ENCODE measurements at regions not wholly inside any gene's neighbourhood (a gene's known extent, or its start where the extent isn't known, plus 50 kb on each side); places are given as distances from the start of the nearest gene placed in this dataset.

GRCh38 chr2:41710944-41711343 lies 336.9 kb upstream of the PKDCC start:
- no peak for TF ChIP-seq CTCF (IDR thresholded peaks at IDR 0.05)
- no peak for TF ChIP-seq POLR2A (IDR thresholded peaks at IDR 0.05)
- no peak for DNase-seq (ENCODE audit: low spot score in 2 of 2)
- WGBS, 2 donors, result 91 to 97% methylated on average over 3 of the region's 3 CpGs
- H3K4me3 ChIP-seq (ENCODE audit: low read depth, poor library complexity, severe bottlenecking), result no peak overlapping the region
- intact Hi-C loops (cut with DNase I; ENCODE audit: low total_unique reads), result no loop called here

GRCh38 chr2:41711736-41712135 lies 336.1 kb upstream of the PKDCC start:
- H3K4me3 ChIP-seq (ENCODE audit: low read depth, poor library complexity, severe bottlenecking), result no peak overlapping the region
- intact Hi-C loops (cut with DNase I; ENCODE audit: low total_unique reads), result no loop called here
- no peak for TF ChIP-seq CTCF (IDR thresholded peaks at IDR 0.05)
- no peak for TF ChIP-seq POLR2A (IDR thresholded peaks at IDR 0.05)
- WGBS, 2 donors, result 93% methylated on average over 2 of the region's 2 CpGs
- no peak for DNase-seq (ENCODE audit: low spot score in 2 of 2)

GRCh38 chr2:41716497-41716896 lies 331.3 kb upstream of the PKDCC start:
- WGBS, 2 donors, result 71 to 73% methylated on average over 5 of the region's 5 CpGs
- DNase-seq (ENCODE audit: low spot score in 2 of 2), result no peak
- intact Hi-C loops (cut with DNase I; ENCODE audit: low total_unique reads), result no loop called here
- TF ChIP-seq POLR2A (IDR thresholded peaks at IDR 0.05) (no peak), CTCF (IDR thresholded peaks at IDR 0.05) (no peak)
- no peak overlapping the region for H3K4me3 ChIP-seq (ENCODE audit: low read depth, poor library complexity, severe bottlenecking)

GRCh38 chr2:41717839-41718238 lies 330.0 kb upstream of the PKDCC start:
- TF ChIP-seq CTCF (IDR thresholded peaks at IDR 0.05) (no peak), POLR2A (IDR thresholded peaks at IDR 0.05) (no peak)
- intact Hi-C loops (cut with DNase I; ENCODE audit: low total_unique reads), result no loop called here
- DNase-seq (ENCODE audit: low spot score in 2 of 2), result peak in 1 of 2 donors; percentile 33
- WGBS, 2 donors, result 56 to 59% methylated on average over 1 of the region's 1 CpG
- H3K4me3 ChIP-seq (ENCODE audit: low read depth, poor library complexity, severe bottlenecking), result no peak overlapping the region

GRCh38 chr2:41718705-41719104 lies 329.1 kb upstream of the PKDCC start:
- TF ChIP-seq CTCF (IDR thresholded peaks at IDR 0.05) (no peak), POLR2A (IDR thresholded peaks at IDR 0.05) (no peak)
- intact Hi-C loops (cut with DNase I; ENCODE audit: low total_unique reads), result no loop called here
- H3K4me3 ChIP-seq (ENCODE audit: low read depth, poor library complexity, severe bottlenecking), result no peak overlapping the region
- no peak for DNase-seq (ENCODE audit: low spot score in 2 of 2)
- 63 to 65% methylated on average over 1 of the region's 1 CpG for WGBS, 2 donors

- H3K4me3 ChIP-seq (ENCODE audit: low read depth, poor library complexity, severe bottlenecking), result no peak overlapping the region
- WGBS, 2 donors, result 80 to 88% methylated on average over 6 of the region's 6 CpGs
- TF ChIP-seq CTCF (IDR thresholded peaks at IDR 0.05) (no peak), POLR2A (IDR thresholded peaks at IDR 0.05) (no peak)
- DNase-seq (ENCODE audit: low spot score in 2 of 2), result no peak
- intact Hi-C loops (cut with DNase I; ENCODE audit: low total_unique reads), result no loop called here
These were observed 328.1 kb upstream of the PKDCC start for GRCh38 chr2:41719756-41720155.
